Hepatocyte (in vitro differentiated cells): ENCODE measurements at regions not wholly inside any gene's neighbourhood (a gene's known extent, or its start where the extent isn't known, plus 50 kb on each side); places are given as distances from the start of the nearest gene placed in this dataset.

ENCODE experiments used
- DNase-seq: peaks from one replicate; pipeline ENCODE4 v3.0.0-alpha.2; 2016; ENCODE audit warnings: low spot score
- H2AFZ ChIP-seq: fragments of 200-600 bp; sonication (generic); 2 replicates; pipeline ENCODE4 v1.6.0; 2016; ENCODE audit warnings: antibody characterized with exemption, mild to moderate bottlenecking
- H3K27ac ChIP-seq: fragments of 200-600 bp; sonication (generic); 2 replicates; pipeline ENCODE4 v1.5.1; 2016; ENCODE audit warnings: mild to moderate bottlenecking
- H3K27me3 ChIP-seq: fragments of 200-600 bp; sonication (generic); 2 replicates; pipeline ENCODE4 v1.6.1; 2016
- H3K36me3 ChIP-seq: fragments of 200-600 bp; sonication (generic); replicated peaks from 2 replicates; pipeline ENCODE4 v1.5.1; 2016; ENCODE audit warnings: low read depth; ENCODE audit not compliant: insufficient read depth
- H3K4me1 ChIP-seq: fragments of 200-600 bp; sonication (generic); 2 replicates; pipeline ENCODE4 v1.5.1; 2016; ENCODE audit warnings: mild to moderate bottlenecking, moderate library complexity; ENCODE audit not compliant: insufficient read depth
- H3K4me2 ChIP-seq: fragments of 200-600 bp; sonication (generic); 2 replicates; pipeline ENCODE4 v1.6.0; 2016
- H3K4me3 ChIP-seq: fragments of 200-600 bp; sonication (generic); 2 replicates; pipeline ENCODE4 v1.5.1; 2016; ENCODE audit warnings: mild to moderate bottlenecking
- H3K79me2 ChIP-seq: fragments of 200-600 bp; sonication (generic); 2 replicates; pipeline ENCODE4 v1.6.0; 2017; ENCODE audit warnings: mild to moderate bottlenecking
- H3K9me2 ChIP-seq: fragments of 200-600 bp; sonication (generic); replicated peaks from 2 replicates; pipeline ENCODE4 v1.6.0; 2017; ENCODE audit warnings: mild to moderate bottlenecking; ENCODE audit not compliant: insufficient read depth
- H3K9me3 ChIP-seq: fragments of 200-600 bp; sonication (generic); 2 replicates; pipeline ENCODE4 v1.5.1; 2016; ENCODE audit warnings: low read depth, mild to moderate bottlenecking
- H4K20me1 ChIP-seq: fragments of 200-600 bp; sonication (generic); 2 replicates; pipeline ENCODE4 v1.6.0; 2016; ENCODE audit warnings: mild to moderate bottlenecking; ENCODE audit not compliant: insufficient read depth, poor library complexity, severe bottlenecking
- EZH2 ChIP-seq: fragments of 200-600 bp; sonication (generic); IDR thresholded peaks from 2 replicates; pipeline ENCODE4 v1.6.1; 2016; ENCODE audit warnings: antibody characterized with exemption, mild to moderate bottlenecking, borderline replicate concordance
- EZH2phosphoT487 ChIP-seq: fragments of 200-600 bp; sonication (generic); IDR thresholded peaks from one replicate; pipeline ENCODE4 v1.6.1; 2018; ENCODE audit warnings: antibody characterized with exemption, mild to moderate bottlenecking, low read depth, moderate library complexity; ENCODE audit not compliant: unreplicated experiment, severe bottlenecking
- WGBS: methylation state at CpG from one replicate; pipeline ENCODE4 v1.1.6; 2016; ENCODE audit warnings: low lambda C conversion rate; ENCODE audit errors: missing lambda C conversion rate; 5-methylcytosine and 5-hydroxymethylcytosine counted together
- TF ChIP-seq, protein P1 (sequence below): fragments of 200-600 bp; sonication (generic); IDR thresholded peaks from 2 replicates; pipeline ENCODE4 v1.5.1; 2016; ENCODE audit warnings: antibody characterized with exemption, mild to moderate bottlenecking; ENCODE audit not compliant: poor library complexity

GRCh38 chr12:113663396-113663795 is 191.7 kb upstream of the LHX5 start:
- Histone ChIP-seq H3K79me2 (no peaks in the 10 kb centered on the region), H3K4me1 (no peaks in the 10 kb centered on the region), H3K36me3 (no peaks in the 10 kb centered on the region), H3K9me2 (no peaks in the 10 kb centered on the region), H3K4me3 (no peak overlapping the region), H3K27ac (no peak overlapping the region), H3K27me3 (peaks cover 9% of the 10 kb centered on the region), H4K20me1 (no peaks in the 10 kb centered on the region), H3K4me2 (no peak overlapping the region), H3K9me3 (no peaks in the 10 kb centered on the region), H2AFZ (no peak overlapping the region)
- DNase-seq, result no peak
- 77% methylated on average over 10 of the region's 10 CpGs for WGBS
- TF ChIP-seq, protein P1, sequence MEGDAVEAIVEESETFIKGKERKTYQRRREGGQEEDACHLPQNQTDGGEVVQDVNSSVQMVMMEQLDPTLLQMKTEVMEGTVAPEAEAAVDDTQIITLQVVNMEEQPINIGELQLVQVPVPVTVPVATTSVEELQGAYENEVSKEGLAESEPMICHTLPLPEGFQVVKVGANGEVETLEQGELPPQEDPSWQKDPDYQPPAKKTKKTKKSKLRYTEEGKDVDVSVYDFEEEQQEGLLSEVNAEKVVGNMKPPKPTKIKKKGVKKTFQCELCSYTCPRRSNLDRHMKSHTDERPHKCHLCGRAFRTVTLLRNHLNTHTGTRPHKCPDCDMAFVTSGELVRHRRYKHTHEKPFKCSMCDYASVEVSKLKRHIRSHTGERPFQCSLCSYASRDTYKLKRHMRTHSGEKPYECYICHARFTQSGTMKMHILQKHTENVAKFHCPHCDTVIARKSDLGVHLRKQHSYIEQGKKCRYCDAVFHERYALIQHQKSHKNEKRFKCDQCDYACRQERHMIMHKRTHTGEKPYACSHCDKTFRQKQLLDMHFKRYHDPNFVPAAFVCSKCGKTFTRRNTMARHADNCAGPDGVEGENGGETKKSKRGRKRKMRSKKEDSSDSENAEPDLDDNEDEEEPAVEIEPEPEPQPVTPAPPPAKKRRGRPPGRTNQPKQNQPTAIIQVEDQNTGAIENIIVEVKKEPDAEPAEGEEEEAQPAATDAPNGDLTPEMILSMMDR, result no peak
- no peak for TF ChIP-seq EZH2
- no peak for TF ChIP-seq EZH2phosphoT487

DNA sequence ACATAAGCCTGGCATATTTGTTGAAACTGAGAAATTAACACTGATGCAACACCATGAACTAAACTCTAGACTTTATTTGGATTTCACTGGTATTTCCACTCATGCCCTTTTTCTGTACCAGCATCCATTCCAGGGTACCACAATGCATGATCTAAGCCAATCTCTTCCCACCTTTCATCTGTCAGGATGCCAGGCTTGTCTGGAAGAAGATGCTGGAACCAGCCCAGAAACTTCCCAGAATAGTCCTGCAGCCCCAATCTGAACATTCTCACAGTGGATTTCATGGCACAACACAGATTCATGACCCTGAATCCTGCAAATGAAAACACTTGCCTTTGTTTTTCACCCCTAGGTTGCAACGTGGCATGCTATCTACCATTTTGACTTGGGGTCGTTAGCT is 189.3 kb upstream of the LHX5 start:
- H3K4me1 ChIP-seq, result no peaks in the 10 kb centered on the region

GRCh38 chr12:113659416-113659815 is 187.7 kb upstream of the LHX5 start:
- Histone ChIP-seq H3K4me3 (no peak overlapping the region), H3K36me3 (no peaks in the 10 kb centered on the region), H4K20me1 (no peaks in the 10 kb centered on the region), H3K9me3 (no peaks in the 10 kb centered on the region), H3K27ac (no peak overlapping the region), H2AFZ (no peak overlapping the region), H3K9me2 (no peaks in the 10 kb centered on the region), H3K4me2 (no peak overlapping the region), H3K4me1 (no peaks in the 10 kb centered on the region), H3K79me2 (no peaks in the 10 kb centered on the region), H3K27me3 (peaks cover 6% of the 10 kb centered on the region)
- TF ChIP-seq, protein P1, result no peak
- TF ChIP-seq EZH2phosphoT487 (no peak), EZH2 (no peak)
- WGBS, result 80% methylated on average over 5 of the region's 5 CpGs
- DNase-seq, result no peak

More for the DNA sequence above, 189.3 kb upstream of the LHX5 start:
- Histone ChIP-seq H3K36me3 (no peaks in the 10 kb centered on the region), H3K4me3 (no peak overlapping the region), H3K27ac (no peak overlapping the region), H4K20me1 (no peaks in the 10 kb centered on the region), H3K79me2 (no peaks in the 10 kb centered on the region), H3K9me3 (no peaks in the 10 kb centered on the region), H3K4me2 (no peak overlapping the region), H3K27me3 (peaks cover 6% of the 10 kb centered on the region), H2AFZ (no peak overlapping the region), H3K9me2 (no peaks in the 10 kb centered on the region)
- TF ChIP-seq EZH2phosphoT487, result no peak
- TF ChIP-seq, protein P1, result no peak
- no peak for TF ChIP-seq EZH2
- no peak for DNase-seq
- WGBS, result 80% methylated on average over 2 of the region's 2 CpGs

DNA sequence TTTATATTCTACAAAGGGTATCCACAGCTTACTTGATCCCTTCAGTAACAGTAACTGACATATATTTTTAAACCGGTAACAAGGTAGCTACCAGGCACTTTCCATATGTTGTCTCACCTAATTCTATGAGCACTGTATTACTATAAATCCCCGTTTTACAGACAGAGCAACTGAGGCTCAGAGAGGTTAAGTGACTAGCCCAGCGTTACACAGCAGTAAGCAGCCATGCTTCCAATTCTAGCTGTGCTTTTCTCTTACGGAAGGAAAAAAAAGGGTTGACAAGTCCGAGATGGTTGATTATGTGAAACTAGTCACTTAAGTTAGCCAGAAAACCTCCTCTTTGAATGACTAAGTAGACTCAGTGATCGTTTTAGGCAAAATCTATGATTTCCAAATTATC is 187.3 kb upstream of the LHX5 start:
- H3K4me2 ChIP-seq, result no peak overlapping the region
- H3K27ac ChIP-seq, result no peak overlapping the region
- no peak overlapping the region for H3K4me3 ChIP-seq
- H3K9me3 ChIP-seq, result no peaks in the 10 kb centered on the region
- H3K79me2 ChIP-seq, result no peaks in the 10 kb centered on the region
- no peak overlapping the region for H2AFZ ChIP-seq
- no peak for DNase-seq
- TF ChIP-seq, protein P1, result no peak
- TF ChIP-seq EZH2phosphoT487, result no peak
- no peak for TF ChIP-seq EZH2
- H3K9me2 ChIP-seq, result no peaks in the 10 kb centered on the region
- no peaks in the 10 kb centered on the region for H3K36me3 ChIP-seq
- H3K4me1 ChIP-seq, result no peaks in the 10 kb centered on the region
- H3K27me3 ChIP-seq, result peaks cover 6% of the 10 kb centered on the region
- no peaks in the 10 kb centered on the region for H4K20me1 ChIP-seq
- 84% methylated on average over 6 of the region's 6 CpGs for WGBS
